ENCODE measurements at regions not wholly inside any gene's neighbourhood (a gene's known extent, or its start where the extent isn't known, plus 50 kb on each side); places are given as distances from the start of the nearest gene placed in this dataset.

GRCh38 chr13:34700155-34700554, 241.9 kb upstream of the NBEA start:
- no peak overlapping the region for H3K4me3 ChIP-seq
- H3K27ac ChIP-seq = no peak overlapping the region
- no peak for TF ChIP-seq CTCF (IDR thresholded peaks at IDR 0.05)
- no peak for DNase-seq (ENCODE audit: low spot score)

- no peak for DNase-seq (ENCODE audit: low spot score)
- no peak for TF ChIP-seq CTCF (IDR thresholded peaks at IDR 0.05)
- Histone ChIP-seq H3K4me3 (no peak overlapping the region), H3K27ac (no peak overlapping the region)
Observed at GRCh38 chr13:34701919-34702318, 240.2 kb upstream of the NBEA start.

- TF ChIP-seq CTCF (IDR thresholded peaks at IDR 0.05) = no peak
- no peak for DNase-seq (ENCODE audit: low spot score)
- Histone ChIP-seq H3K27ac (no peak overlapping the region), H3K4me3 (no peak overlapping the region)
Observed at GRCh38 chr13:34708566-34709313, 233.3 kb upstream of the NBEA start.

- H3K4me3 ChIP-seq = no peak overlapping the region
- no peak for DNase-seq (ENCODE audit: low spot score)
- TF ChIP-seq CTCF (IDR thresholded peaks at IDR 0.05) = no peak
Observed at GRCh38 chr13:34719060-34719875, 222.8 kb upstream of the NBEA start.

GRCh38 chr13:34720618-34721017, 221.5 kb upstream of the NBEA start:
- no peak for TF ChIP-seq CTCF (IDR thresholded peaks at IDR 0.05)
- no peak overlapping the region for H3K4me3 ChIP-seq

More at GRCh38 chr13:34719060-34719875, 222.8 kb upstream of the NBEA start:
- no peak overlapping the region for H3K27ac ChIP-seq

GRCh38 chr13:34721631-34722595, 220.2 kb upstream of the NBEA start:
- Histone ChIP-seq H3K27ac (no peak overlapping the region), H3K4me3 (no peak overlapping the region)
- DNase-seq (ENCODE audit: low spot score) = no peak
- no peak for TF ChIP-seq CTCF (IDR thresholded peaks at IDR 0.05)

More at GRCh38 chr13:34720618-34721017, 221.5 kb upstream of the NBEA start:
- no peak for DNase-seq (ENCODE audit: low spot score)
- H3K27ac ChIP-seq = no peak overlapping the region

Measured in coronary artery (tissue), 2 donors.